Mucosa of descending colon (tissue), 3 donors: ENCODE measurements at regions not wholly inside any gene's neighbourhood (a gene's known extent, or its start where the extent isn't known, plus 50 kb on each side); places are given as distances from the start of the nearest gene placed in this dataset.
A peak's percentile ranks its signal among the peaks of the same experiment; 100 is the strongest.

Source experiments
- ATAC-seq: fragments of 200-7000 bp; cut with Tn5 transposase; one replicate; pipeline ENCODE4 v1.9.1; 2020; ENCODE audit warnings: mild to moderate bottlenecking, moderate library complexity
- DNase-seq, 3 donors: peaks; one replicate each; pipeline ENCODE4 v3.0.0-alpha.2; 2020
- H3K36me3 ChIP-seq: fragments of 200-600 bp; one replicate; pipeline ENCODE4 v1.8.0; 2021; ENCODE audit warnings: low read depth, mild to moderate bottlenecking
- H3K4me1 ChIP-seq: fragments of 200-600 bp; one replicate; pipeline ENCODE4 v1.8.0; 2021; ENCODE audit warnings: low read depth, mild to moderate bottlenecking
- H3K4me3 ChIP-seq: fragments of 200-600 bp; one replicate; pipeline ENCODE4 v1.8.0; 2021; ENCODE audit warnings: mild to moderate bottlenecking
- H3K9me3 ChIP-seq: fragments of 200-600 bp; one replicate; pipeline ENCODE4 v1.8.0; 2021; ENCODE audit warnings: mild to moderate bottlenecking
- CTCF ChIP-seq: fragments of 200-600 bp; IDR thresholded peaks from one replicate; pipeline ENCODE4 v1.8.0; 2022; ENCODE audit warnings: antibody characterized with exemption, mild to moderate bottlenecking
- intact Hi-C, 2 donors: fragments of 100-400 bp; cut with DNase I in 1 of 2; cut with micrococcal nuclease in 1 of 2; formaldehyde crosslinking; loops; one replicate each; pipeline versions ENCODE4 v1.11.0 to v1.11.1; 2022; cut with DNase I, micrococcal nuclease
- donor health status: DM: no; HTN: no; CAD: no; lungs with moderate emphysema.
- donor health status: DM: no; HTN: no; CAD: no.
- donor health status: DM: no; HTN: yes; CAD: no.

DNA sequence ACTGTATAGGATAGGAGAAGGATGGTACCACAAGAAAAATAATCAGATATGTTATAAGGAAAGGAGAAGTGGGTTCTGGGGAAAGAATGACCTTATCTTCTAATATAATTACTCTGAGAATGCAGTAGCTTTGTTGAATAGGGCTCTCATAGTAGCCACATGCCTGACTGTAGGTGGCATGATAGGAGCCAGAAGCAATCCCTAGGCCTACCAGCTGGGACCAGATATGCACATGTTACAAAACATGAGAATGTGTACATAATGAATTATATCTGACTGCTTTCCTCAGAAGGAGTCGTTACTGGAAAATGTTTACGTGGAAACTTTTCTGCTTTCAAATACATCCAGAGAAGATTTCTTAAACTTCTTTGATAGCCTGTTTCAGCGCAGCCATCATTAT, 53.2 kb upstream of the FAM3C start:
- H3K9me3 ChIP-seq = no peaks in the 10 kb centered on the region
- no peak overlapping the region for H3K4me3 ChIP-seq
- H3K36me3 ChIP-seq = no peaks in the 10 kb centered on the region
- DNase-seq (no peak), ATAC-seq (no peak)
- no peak for TF ChIP-seq CTCF
- H3K4me1 ChIP-seq = no peaks in the 10 kb centered on the region
- intact Hi-C loops = no loop called here

- TF ChIP-seq CTCF = no peak
Observed at GRCh38 chr7:121448429-121448828, 52.3 kb upstream of the FAM3C start.

DNA sequence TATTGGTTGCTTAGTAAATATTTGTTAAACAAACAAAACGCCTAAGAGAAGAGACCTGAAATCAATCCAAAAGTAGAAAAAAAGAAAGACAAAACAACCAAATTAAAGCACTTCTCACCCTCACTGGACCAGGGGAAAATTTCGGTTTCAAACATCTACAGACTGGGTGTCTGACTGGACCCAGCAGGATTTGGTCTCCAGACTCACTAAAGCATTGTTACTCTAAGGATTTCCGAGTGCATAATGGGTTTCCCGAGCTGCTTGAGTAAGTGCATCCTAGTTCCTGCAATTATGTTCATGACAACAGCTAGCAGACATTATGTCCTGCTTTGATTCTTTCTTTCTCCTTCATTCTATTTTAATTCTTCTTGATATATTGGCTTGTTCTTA, 51.8 kb upstream of the FAM3C start:
- H3K36me3 ChIP-seq = no peaks in the 10 kb centered on the region
- ATAC-seq (no peak), DNase-seq (no peak)
- H3K4me1 ChIP-seq = no peaks in the 10 kb centered on the region
- TF ChIP-seq CTCF = no peak
- intact Hi-C loops = no loop called here
- no peak overlapping the region for H3K4me3 ChIP-seq
- no peaks in the 10 kb centered on the region for H3K9me3 ChIP-seq

More at GRCh38 chr7:121448429-121448828, 52.3 kb upstream of the FAM3C start:
- DNase-seq = no peak
- intact Hi-C loops = no loop called here
- H3K4me3 ChIP-seq = no peak overlapping the region
- no peaks in the 10 kb centered on the region for H3K36me3 ChIP-seq
- H3K4me1 ChIP-seq = no peaks in the 10 kb centered on the region
- no peak for ATAC-seq
- no peaks in the 10 kb centered on the region for H3K9me3 ChIP-seq

- intact Hi-C loops = no loop called here
- Histone ChIP-seq H3K4me3 (no peak overlapping the region), H3K4me1 (no peaks in the 10 kb centered on the region), H3K36me3 (no peaks in the 10 kb centered on the region), H3K9me3 (no peaks in the 10 kb centered on the region)
- ATAC-seq (no peak), DNase-seq (no peak)
- TF ChIP-seq CTCF = no peak
Observed at GRCh38 chr7:121447243-121447910, 51.3 kb upstream of the FAM3C start.

DNA sequence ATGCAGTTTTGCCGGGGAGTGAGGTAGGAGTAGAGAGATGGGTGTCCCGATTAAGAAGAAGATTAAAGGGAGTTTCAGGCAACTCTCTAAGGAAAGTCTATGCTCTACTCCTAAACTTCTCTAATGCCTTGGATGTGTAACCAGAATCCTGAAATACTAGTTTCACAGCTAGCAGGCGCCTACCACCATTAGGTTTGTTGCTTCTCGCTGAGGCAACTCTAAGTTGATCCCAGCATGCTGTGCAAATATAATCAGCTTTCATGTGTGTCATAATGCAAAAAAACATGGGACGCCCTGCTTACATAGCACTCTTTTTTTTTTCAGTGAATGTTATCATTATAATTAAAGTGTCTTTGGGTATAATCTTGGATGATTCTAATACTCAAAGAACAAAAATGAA, 50.4 kb upstream of the FAM3C start:
- intact Hi-C loops = no loop called here
- no peak overlapping the region for H3K4me3 ChIP-seq
- H3K36me3 ChIP-seq = no peaks in the 10 kb centered on the region
- ATAC-seq (peak; percentile 55), DNase-seq (peak in 1 of 3 donors; percentile 20)
- TF ChIP-seq CTCF = no peak
- no peaks in the 10 kb centered on the region for H3K4me1 ChIP-seq
- no peaks in the 10 kb centered on the region for H3K9me3 ChIP-seq
